HL-60 (cell line): ENCODE measurements at regions not wholly inside any gene's neighbourhood (a gene's known extent, or its start where the extent isn't known, plus 50 kb on each side); places are given as distances from the start of the nearest gene placed in this dataset.

Source experiments
- DNase-seq, 2 experiments: peaks; one replicate each; pipeline ENCODE4 v3.0.0-alpha.2; 2010 to 2020; ENCODE audit warnings: low read depth in 1 of 2, low spot score in 1 of 2
- H3K27ac ChIP-seq: fragments of 250-450 bp; sonication (Bioruptor Pico); replicated peaks from 2 replicates; pipeline ENCODE4 v1.5.1; 2020; ENCODE audit warnings: mild to moderate bottlenecking, moderate library complexity
- H3K27me3 ChIP-seq: fragments of 250-450 bp; sonication (Bioruptor Pico); 2 replicates; pipeline ENCODE4 v1.5.1; 2021; ENCODE audit warnings: mild to moderate bottlenecking, moderate library complexity; ENCODE audit not compliant: insufficient read depth, poor library complexity, severe bottlenecking
- H3K4me3 ChIP-seq: replicated peaks from 2 replicates; pipeline ENCODE4 v1.5.1; 2011; ENCODE audit warnings: mild to moderate bottlenecking, control low read depth, low read length; ENCODE audit not compliant: insufficient read depth
- GABPA ChIP-seq: IDR thresholded peaks from 2 replicates; pipeline ENCODE4 v1.6.1; 2012; ENCODE audit warnings: low read depth
- POLR2AphosphoS5 ChIP-seq: IDR thresholded peaks from 2 replicates; pipeline ENCODE4 v1.6.1; 2012; ENCODE audit warnings: low read depth
- SPI1 ChIP-seq: IDR thresholded peaks from 2 replicates; pipeline ENCODE4 v1.6.1; 2012; ENCODE audit warnings: low read depth, mild to moderate bottlenecking, borderline replicate concordance
- TF ChIP-seq, protein P1 (sequence below): IDR thresholded peaks from 2 replicates; pipeline ENCODE4 v1.6.1; 2012; ENCODE audit warnings: low read depth; ENCODE audit not compliant: insufficient replicate concordance
- TF ChIP-seq, protein P2 (sequence below): IDR thresholded peaks from one replicate; pipeline ENCODE4 v1.5.1; 2011; ENCODE audit warnings: low read length, control low read depth, inconsistent platforms; ENCODE audit not compliant: insufficient read depth

DNA sequence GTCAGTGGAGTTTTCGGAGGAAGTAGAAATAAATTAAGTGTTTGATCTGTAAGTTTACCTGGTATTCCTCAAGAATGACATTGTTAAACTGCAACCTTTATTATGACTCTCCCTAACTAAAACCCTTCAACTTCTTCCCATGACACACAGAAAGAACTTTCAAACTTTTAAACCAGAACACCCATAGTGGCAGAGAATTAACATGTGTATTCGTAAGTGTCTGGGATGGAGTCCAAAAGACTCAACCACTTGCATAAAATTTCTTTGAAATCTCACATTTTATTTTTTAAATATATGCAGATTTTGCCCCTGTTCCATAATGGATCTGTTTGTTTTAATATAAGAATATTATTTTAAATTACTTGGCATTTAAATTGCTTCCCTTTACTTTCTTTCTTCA lies 54.6 kb upstream of the PLXNA4 start:
- Histone ChIP-seq H3K27me3 (no peaks in the 10 kb centered on the region), H3K4me3 (no peak overlapping the region), H3K27ac (no peak overlapping the region)
- DNase-seq, result no peak
- TF ChIP-seq POLR2AphosphoS5 (no peak), GABPA (no peak), SPI1 (no peak)
- TF ChIP-seq, protein P1, sequence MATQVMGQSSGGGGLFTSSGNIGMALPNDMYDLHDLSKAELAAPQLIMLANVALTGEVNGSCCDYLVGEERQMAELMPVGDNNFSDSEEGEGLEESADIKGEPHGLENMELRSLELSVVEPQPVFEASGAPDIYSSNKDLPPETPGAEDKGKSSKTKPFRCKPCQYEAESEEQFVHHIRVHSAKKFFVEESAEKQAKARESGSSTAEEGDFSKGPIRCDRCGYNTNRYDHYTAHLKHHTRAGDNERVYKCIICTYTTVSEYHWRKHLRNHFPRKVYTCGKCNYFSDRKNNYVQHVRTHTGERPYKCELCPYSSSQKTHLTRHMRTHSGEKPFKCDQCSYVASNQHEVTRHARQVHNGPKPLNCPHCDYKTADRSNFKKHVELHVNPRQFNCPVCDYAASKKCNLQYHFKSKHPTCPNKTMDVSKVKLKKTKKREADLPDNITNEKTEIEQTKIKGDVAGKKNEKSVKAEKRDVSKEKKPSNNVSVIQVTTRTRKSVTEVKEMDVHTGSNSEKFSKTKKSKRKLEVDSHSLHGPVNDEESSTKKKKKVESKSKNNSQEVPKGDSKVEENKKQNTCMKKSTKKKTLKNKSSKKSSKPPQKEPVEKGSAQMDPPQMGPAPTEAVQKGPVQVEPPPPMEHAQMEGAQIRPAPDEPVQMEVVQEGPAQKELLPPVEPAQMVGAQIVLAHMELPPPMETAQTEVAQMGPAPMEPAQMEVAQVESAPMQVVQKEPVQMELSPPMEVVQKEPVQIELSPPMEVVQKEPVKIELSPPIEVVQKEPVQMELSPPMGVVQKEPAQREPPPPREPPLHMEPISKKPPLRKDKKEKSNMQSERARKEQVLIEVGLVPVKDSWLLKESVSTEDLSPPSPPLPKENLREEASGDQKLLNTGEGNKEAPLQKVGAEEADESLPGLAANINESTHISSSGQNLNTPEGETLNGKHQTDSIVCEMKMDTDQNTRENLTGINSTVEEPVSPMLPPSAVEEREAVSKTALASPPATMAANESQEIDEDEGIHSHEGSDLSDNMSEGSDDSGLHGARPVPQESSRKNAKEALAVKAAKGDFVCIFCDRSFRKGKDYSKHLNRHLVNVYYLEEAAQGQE, result no peak
- TF ChIP-seq, protein P2, sequence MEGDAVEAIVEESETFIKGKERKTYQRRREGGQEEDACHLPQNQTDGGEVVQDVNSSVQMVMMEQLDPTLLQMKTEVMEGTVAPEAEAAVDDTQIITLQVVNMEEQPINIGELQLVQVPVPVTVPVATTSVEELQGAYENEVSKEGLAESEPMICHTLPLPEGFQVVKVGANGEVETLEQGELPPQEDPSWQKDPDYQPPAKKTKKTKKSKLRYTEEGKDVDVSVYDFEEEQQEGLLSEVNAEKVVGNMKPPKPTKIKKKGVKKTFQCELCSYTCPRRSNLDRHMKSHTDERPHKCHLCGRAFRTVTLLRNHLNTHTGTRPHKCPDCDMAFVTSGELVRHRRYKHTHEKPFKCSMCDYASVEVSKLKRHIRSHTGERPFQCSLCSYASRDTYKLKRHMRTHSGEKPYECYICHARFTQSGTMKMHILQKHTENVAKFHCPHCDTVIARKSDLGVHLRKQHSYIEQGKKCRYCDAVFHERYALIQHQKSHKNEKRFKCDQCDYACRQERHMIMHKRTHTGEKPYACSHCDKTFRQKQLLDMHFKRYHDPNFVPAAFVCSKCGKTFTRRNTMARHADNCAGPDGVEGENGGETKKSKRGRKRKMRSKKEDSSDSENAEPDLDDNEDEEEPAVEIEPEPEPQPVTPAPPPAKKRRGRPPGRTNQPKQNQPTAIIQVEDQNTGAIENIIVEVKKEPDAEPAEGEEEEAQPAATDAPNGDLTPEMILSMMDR, result no peak
